HG02588 (cell line): ENCODE measurements at regions not wholly inside any gene's neighbourhood (a gene's known extent, or its start where the extent isn't known, plus 50 kb on each side); places are given as distances from the start of the nearest gene placed in this dataset.
"Not testable (repeated sequence)": the region's sequence is repeated elsewhere in the genome, so short reads cannot be mapped to it uniquely, and the experiment has no call there.

Source experiments
- ATAC-seq: cut with Tn5 transposase; IDR thresholded peaks from one replicate; pipeline ENCODE4 v1.9.1; 2021; ENCODE audit warnings: mild to moderate bottlenecking, moderate library complexity; ENCODE audit not compliant: unreplicated experiment

DNA sequence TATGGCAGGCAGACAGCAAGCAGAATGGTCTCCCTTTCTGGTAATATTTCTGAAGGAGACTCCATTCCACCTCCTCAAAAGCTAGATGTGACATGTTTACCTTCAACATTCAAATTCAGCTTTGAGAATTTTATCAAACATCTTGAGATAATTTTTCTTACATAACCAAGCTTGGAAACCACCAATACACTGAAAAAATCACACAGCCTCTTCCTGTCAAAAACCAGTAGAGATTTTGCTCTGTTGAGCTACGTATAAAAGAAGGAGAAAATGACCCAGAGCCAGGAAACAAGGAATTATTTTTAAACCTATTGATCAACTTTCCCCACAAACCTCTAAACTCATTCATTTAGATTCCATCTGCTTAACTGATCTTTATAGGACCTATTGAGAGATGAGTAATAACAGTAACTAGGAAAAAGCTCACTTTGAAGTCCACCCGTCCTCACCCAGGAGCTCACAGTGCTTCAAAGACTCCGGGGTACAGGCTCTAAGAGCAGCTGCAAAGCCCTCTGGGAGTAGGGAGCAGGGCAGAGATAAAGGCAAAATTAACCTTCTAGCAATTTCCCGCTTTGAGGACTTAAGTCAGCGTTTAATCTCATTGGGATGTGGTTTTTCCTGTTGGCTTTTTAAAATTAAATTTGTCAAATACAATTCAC lies 318.2 kb upstream of the RASGEF1B start:
- no peak for ATAC-seq

DNA sequence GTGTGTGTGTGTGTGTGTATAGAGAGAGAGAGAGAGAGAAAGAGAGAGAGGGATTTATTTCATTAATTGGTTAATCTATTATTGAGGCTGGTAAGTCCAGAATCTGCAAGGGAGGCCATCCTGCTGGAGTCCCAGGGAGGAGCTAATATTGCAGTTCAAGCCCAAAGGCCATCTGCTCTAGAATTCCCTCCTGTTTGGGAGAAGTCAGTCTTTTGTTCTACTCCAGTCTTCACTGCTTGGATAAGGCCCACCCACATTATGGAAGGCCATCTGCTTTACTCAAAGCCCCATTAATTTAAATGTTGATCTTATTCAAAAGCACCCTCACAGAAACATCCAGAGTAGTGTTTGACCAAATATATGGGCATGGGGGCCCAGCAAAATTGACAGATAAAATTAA lies 317.5 kb upstream of the RASGEF1B start:
- ATAC-seq: no peak

DNA sequence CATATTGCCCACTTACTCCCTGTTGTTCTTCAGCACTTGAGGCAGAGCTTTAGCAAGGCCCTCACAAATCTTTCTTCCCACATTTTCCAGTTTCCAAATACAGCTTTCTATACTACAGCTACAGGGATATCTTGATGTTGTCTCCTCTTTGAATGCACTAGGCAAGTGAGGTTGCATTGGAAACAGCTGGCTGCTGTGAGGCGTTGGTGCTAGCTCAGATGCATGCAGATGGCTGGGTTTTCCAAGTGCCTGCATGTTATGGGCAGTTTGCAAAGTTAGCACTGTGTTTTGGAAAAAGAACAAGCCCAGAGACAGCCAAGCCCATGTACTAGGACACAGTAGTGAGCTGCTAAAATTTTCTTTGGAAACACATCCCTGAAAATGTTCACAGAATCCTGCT lies 315.1 kb upstream of the RASGEF1B start:
- no peak for ATAC-seq

DNA sequence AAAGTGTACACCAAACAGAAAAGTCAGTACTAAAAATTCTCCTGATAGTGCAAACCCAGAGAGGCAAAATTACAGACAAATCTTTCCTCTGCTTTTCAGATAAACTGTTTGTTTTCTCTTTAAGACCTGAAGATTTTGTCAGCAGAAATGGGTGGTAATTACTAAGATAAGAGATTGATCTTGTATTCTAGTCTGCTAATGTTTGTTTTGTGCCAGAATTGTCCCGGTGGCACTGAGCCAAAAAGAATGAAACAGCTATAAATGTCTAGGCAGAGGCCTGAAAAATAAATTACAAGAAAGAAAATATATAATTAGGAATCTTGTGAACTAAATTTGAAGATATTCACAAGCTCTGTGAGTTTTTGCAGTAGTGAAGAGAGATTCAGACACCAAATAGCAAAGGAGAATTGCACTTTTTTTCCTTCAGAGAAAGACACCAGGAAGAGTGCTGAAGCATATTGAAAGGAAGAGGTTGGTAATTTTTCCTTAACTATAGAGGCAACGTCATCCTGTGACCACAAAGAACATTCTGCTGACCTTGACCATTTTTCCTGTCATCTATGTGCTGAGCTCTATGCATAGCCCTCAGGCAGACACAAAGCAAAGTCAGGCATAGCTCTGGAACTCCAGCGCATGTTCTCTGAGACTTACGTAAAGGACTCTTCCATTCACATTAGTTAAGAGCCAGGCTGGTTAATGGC lies 314.5 kb upstream of the RASGEF1B start:
- ATAC-seq: no peak

GRCh38 chr4:81785338-81785737 lies 313.6 kb upstream of the RASGEF1B start:
- no peak for ATAC-seq

- no peak for ATAC-seq
Measured at GRCh38 chr4:81783558-81783957, 311.9 kb upstream of the RASGEF1B start.

- no peak for ATAC-seq
Measured at GRCh38 chr4:81781799-81782198, 310.1 kb upstream of the RASGEF1B start.

DNA sequence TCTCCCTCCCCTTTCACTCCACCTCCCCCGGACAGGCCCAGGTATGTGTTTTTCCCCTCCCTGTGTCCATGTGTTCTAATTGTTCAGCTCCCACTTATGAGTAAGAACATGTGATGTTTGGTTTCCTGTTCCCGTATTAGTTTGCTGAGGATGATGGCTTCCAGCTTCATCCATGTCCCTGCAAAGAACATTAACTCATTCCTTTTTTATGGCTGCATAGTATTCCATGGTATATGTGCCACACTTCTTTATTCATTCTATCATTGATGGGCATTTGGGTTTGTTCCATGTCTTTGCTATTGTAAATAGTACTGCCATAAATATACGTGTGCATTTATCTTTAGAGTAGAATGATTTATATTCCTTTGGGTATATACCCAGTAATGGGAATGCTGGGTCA lies 306.0 kb upstream of the RASGEF1B start:
- ATAC-seq: not testable (repeated sequence)

DNA sequence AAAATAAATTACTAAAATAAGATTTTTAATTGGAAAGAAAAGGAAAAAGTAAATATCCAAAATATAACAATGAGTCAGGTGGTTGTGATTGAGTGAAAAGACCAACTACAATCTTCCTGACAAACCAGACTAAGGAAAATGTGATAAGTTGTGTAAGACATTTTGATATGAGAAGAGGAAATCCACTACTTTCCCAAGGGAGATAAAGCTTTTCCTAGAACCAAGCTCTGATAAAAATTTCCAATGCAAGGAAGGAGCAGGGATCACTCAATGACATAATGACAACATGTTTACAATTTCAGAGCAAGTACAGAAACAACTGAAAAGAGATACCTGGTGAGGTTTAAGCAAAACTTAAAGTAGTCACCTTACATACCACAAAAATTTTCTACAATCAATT lies 305.1 kb upstream of the RASGEF1B start:
- no peak for ATAC-seq

- no peak for ATAC-seq
Measured at GRCh38 chr4:81773557-81773956, 301.9 kb upstream of the RASGEF1B start.

DNA sequence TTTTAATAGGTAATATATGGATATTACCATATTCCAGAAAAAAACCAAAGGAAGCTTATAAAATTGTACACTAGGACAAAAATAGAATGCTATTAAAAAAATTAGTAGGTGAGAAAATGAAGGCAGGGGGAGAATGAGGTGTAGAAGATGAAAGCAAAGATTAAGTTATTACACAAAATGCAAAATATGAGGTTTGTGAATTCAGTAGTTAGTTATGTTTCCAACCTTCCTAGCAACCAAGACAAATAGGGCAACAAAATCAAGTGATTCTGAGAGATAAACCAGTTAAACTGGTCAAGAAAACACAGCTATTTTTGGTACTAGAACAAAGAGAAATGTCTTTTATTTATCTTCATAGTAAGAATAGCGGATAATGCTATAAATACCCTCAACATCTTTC lies 300.0 kb upstream of the RASGEF1B start:
- no peak for ATAC-seq

GRCh38 chr4:81769244-81769643 lies 297.5 kb upstream of the RASGEF1B start:
- ATAC-seq: no peak

DNA sequence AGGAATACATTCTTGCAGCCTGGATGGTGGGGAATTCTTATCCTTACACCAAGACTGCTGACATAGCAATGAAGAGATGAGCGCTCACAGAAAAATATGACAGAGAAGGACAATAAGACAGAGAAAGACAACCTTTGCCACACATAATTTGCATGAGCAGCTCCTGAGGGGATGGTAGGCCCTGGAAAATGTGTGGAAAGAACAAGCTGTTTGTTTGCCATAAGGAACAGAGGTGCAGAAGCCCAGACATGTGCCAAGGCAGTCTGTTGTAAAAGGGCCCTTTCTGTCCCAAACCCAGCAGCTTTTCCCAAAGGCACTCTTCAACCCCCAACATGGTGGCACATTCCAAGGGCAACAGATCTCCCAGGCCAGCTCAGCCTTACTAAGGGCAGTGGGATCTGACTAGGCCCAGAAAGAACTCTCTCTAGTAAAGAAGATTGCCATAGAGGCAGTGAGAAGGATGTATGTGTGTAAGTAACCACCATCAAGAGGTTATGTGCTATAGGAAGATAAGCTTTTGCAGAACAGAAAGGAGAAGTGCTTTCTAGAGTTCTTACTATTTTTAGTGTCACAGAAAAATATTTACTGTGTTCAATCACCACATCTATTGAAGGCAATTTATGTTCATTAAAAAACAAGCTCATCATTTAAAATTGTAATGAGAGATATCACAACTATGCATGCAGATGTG lies 287.0 kb upstream of the RASGEF1B start:
- ATAC-seq: no peak

- ATAC-seq: no peak
Measured at GRCh38 chr4:81757691-81758090, 286.0 kb upstream of the RASGEF1B start.

- ATAC-seq: peak; percentile 92
Measured at GRCh38 chr4:81756973-81757372, 285.3 kb upstream of the RASGEF1B start.

GRCh38 chr4:81756042-81756441 lies 284.3 kb upstream of the RASGEF1B start:
- no peak for ATAC-seq

DNA sequence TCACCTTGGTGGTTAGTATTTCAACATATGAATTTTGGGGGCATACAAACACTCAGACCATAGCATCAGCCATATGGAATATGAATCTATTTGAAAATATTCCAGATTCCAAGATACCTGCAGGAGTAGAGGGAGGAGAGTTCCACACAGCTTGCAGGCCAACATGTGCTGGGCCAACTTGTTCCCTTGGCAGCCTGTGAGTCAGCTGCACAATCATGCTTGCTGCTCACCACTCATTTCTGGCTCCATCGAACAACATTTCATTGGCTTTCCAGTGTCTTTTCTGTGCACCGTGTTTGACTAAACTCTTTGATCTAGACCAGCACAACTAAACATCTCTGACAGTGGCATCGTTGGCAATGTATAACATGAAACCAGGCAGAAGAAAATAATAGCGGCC lies 282.5 kb upstream of the RASGEF1B start:
- ATAC-seq: no peak

- no peak for ATAC-seq
Measured at GRCh38 chr4:81751531-81752289, 280.0 kb upstream of the RASGEF1B start.

DNA sequence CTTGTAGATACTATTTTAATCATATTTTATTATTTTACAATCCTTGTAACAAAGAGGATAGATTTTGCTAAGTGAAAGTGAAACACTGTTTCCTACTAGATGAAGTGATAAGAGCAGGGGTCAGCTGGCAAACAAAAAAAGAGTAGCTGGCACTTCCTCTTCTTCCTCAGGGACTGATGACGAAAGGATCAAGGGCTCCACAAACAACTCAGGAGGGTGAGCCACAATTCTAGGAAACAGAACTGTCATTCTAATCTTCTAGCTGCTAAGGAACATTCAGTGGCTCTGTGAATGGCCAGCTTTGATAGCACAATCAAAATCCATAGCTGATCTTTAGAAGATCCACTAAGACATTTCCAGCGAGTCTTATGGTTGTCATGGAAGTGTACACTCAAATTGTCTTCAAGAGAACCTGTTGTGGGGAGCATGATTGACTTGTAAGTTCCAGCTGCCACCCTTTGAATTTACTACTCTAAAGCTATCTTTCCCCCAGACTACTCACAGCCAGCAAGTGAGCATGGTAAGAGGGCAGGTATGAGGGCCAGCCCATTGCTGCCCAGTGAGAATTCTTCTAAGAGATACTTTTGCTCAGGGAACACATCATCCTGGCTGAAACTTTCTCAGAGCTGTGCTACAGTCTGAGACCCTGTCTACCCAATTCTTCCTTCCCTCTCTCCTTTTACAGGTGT lies 275.7 kb upstream of the RASGEF1B start:
- no peak for ATAC-seq

GRCh38 chr4:81746773-81747172 lies 275.1 kb upstream of the RASGEF1B start:
- ATAC-seq: no peak

DNA sequence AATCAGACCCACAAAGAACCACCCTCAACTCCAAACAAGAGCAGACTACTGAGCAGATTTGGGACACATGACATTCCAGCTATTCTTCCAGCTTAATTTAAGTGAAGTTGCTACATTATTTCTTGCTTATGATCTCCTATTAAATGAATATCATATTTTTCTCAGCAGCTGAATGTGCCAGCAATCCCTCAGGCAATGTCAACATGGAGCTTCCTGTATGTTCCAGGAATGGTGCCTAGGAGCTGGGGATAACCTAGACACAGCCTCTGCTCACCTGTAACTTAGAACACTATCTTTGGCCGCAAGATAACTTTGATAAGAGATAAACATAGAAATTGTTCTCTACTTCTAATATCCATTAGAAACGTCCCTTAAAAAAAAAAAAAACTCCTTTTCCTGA lies 274.4 kb upstream of the RASGEF1B start:
- ATAC-seq: no peak
